MM.1S (cell line): ENCODE measurements at regions not wholly inside any gene's neighbourhood (a gene's known extent, or its start where the extent isn't known, plus 50 kb on each side); places are given as distances from the start of the nearest gene placed in this dataset.

Experiments
- CTCF ChIP-seq: fragments of 300-600 bp; sonication (generic); IDR thresholded peaks from 2 replicates; pipeline ENCODE4 v1.5.1; 2016; ENCODE audit warnings: antibody characterized with exemption, low read length, mixed read lengths
- EZH2 ChIP-seq: fragments of 300-600 bp; sonication (generic); optimal IDR thresholded peaks from 2 replicates; pipeline ENCODE3; 2017; ENCODE audit warnings: low read depth, mild to moderate bottlenecking, antibody characterized with exemption, low read length, mixed read lengths

- TF ChIP-seq CTCF = no peak
- no peak for TF ChIP-seq EZH2
These were observed 114.1 kb upstream of the CDIN1 start for GRCh38 chr15:36465304-36465703.
